CD4-positive, alpha-beta T cell (primary cell): ENCODE measurements at regions not wholly inside any gene's neighbourhood (a gene's known extent, or its start where the extent isn't known, plus 50 kb on each side); places are given as distances from the start of the nearest gene placed in this dataset.

Experiments
- ATAC-seq: fragments of 200-7000 bp; cut with Tn5 transposase; one replicate; pipeline ENCODE4 v1.10.0; 2022; ENCODE audit warnings: mild to moderate bottlenecking; ENCODE audit not compliant: poor library complexity
- CTCF ChIA-PET: fragments of 350-600 bp; sonication (Branson Sonifier 250); formaldehyde crosslinking; loops from one replicate; lab custom pipeline; 2021; ENCODE audit warnings: antibody characterized with exemption, inconsistent platforms; lab: Charles Lee
- POLR2A ChIA-PET: fragments of 350-600 bp; sonication (Branson Sonifier 250); formaldehyde crosslinking; loops from one replicate; lab custom pipeline; 2021; ENCODE audit warnings: antibody characterized with exemption, inconsistent platforms; lab: Charles Lee
- DNase-seq, 14 experiments: peaks; one replicate each; pipeline ENCODE4 v3.0.0-alpha.2; 2013 to 2020; ENCODE audit warnings: mixed read lengths in 2 of 14
- H3K27ac ChIP-seq, 2 donors: one replicate each; pipeline versions ENCODE4 v1.5.1 to v1.7.0; 2013; ENCODE audit warnings: low read length in 2 of 2, low read depth in 1 of 2, mild to moderate bottlenecking in 1 of 2
- H3K27me3 ChIP-seq, 2 experiments: 1 replicate in 1 of 2; 2 replicates in 1 of 2; pipeline versions ENCODE4 v1.6.1 to v1.7.0; 2013; ENCODE audit warnings: low read length in 2 of 2, control low read depth in 1 of 2, mild to moderate bottlenecking in 1 of 2, moderate library complexity in 1 of 2; ENCODE audit not compliant: insufficient read depth in 2 of 2, control insufficient read depth in 1 of 2
- H3K36me3 ChIP-seq: one replicate; pipeline ENCODE4 v1.6.1; 2013; ENCODE audit warnings: low read length, control low read depth; ENCODE audit not compliant: insufficient read depth
- H3K4me1 ChIP-seq: one replicate; pipeline ENCODE4 v1.6.1; 2013; ENCODE audit warnings: low read length, control low read depth; ENCODE audit not compliant: insufficient read depth
- H3K4me3 ChIP-seq: one replicate; pipeline ENCODE4 v1.5.1; 2013; ENCODE audit warnings: mild to moderate bottlenecking, low read length, moderate library complexity
- H3K9me3 ChIP-seq, 2 experiments: 1 replicate in 1 of 2; 2 replicates in 1 of 2; pipeline versions ENCODE4 v1.6.1 to v1.7.0; 2013; ENCODE audit warnings: low read length in 2 of 2, mild to moderate bottlenecking in 2 of 2, control low read depth in 1 of 2, moderate library complexity in 1 of 2; ENCODE audit not compliant: control insufficient read depth in 1 of 2, insufficient read depth in 1 of 2
- H3K27ac Mint-ChIP-seq: one replicate; pipeline ENCODE4 v1.8.0; 2020; ENCODE audit warnings: mixed read lengths
- H3K27me3 Mint-ChIP-seq: one replicate; pipeline ENCODE4 v1.8.0; 2021; ENCODE audit warnings: mixed read lengths
- H3K36me3 Mint-ChIP-seq: one replicate; pipeline ENCODE4 v1.8.0; 2021; ENCODE audit warnings: low read depth, mixed read lengths
- H3K4me1 Mint-ChIP-seq: one replicate; pipeline ENCODE4 v1.8.0; 2021; ENCODE audit warnings: low read depth, mixed read lengths
- H3K4me3 Mint-ChIP-seq: one replicate; pipeline ENCODE4 v1.8.0; 2020; ENCODE audit warnings: mild to moderate bottlenecking, mixed read lengths
- H3K9me3 Mint-ChIP-seq: one replicate; pipeline ENCODE4 v1.8.0; 2020; ENCODE audit warnings: mixed read lengths
- CTCF ChIP-seq: fragments of 200-600 bp; IDR thresholded peaks from one replicate; pipeline ENCODE4 v1.8.0; 2022; ENCODE audit warnings: antibody characterized with exemption, mild to moderate bottlenecking
- intact Hi-C, 2 experiments: fragments of 100-400 bp; cut with DNase I in 1 of 2; cut with micrococcal nuclease in 1 of 2; formaldehyde crosslinking; loops; one replicate each; pipeline versions ENCODE4 v1.15.1 to v1.9.0; 2023 to 2025; cut with DNase I, micrococcal nuclease

GRCh38 chr5:71954329-71954728 lies 152.9 kb upstream of the MAP1B start:
- H3K36me3 ChIP-seq: no peaks in the 10 kb centered on the region
- ChIA-PET POLR2A (no interaction called here), CTCF (no interaction called here)
- peaks cover 2 to 6% of the 10 kb centered on the region in 2 experiments for H3K27me3 ChIP-seq
- Mint-ChIP-seq H3K27ac (no peak overlapping the region), H3K4me1 (no peaks in the 10 kb centered on the region), H3K36me3 (no peaks in the 10 kb centered on the region), H3K9me3 (no peaks in the 10 kb centered on the region), H3K27me3 (peaks cover 30% of the 10 kb centered on the region), H3K4me3 (no peak overlapping the region)
- DNase-seq (no peak), ATAC-seq (no peak)
- TF ChIP-seq CTCF: no peak
- intact Hi-C loops: no loop called here
- no peaks in the 10 kb centered on the region for H3K4me1 ChIP-seq
- no peak overlapping the region for H3K27ac ChIP-seq
- no peak overlapping the region for H3K4me3 ChIP-seq
- peaks cover 0 to 7% of the 10 kb centered on the region in 2 experiments for H3K9me3 ChIP-seq

DNA sequence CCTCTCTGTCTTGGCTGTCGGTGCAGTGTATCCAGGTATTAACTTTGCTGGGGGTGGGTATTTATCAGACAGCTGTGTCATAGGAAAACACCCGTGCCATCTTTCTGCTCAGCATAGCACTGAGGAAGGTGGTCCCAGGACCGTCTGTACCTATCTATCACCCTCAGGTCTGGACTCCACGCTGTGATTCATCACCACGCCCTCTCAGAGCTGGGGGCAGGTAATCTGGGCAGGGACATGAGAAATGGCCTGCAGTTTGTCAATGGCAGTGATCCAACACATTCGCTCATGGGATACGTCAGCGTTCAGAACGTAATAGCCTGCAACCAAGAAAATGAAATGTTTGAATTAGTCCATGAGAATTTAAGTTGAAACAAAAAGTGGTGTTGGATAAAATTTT lies 151.6 kb upstream of the MAP1B start:
- Histone ChIP-seq H3K27me3 (peaks cover 2 to 6% of the 10 kb centered on the region in 2 experiments), H3K36me3 (no peaks in the 10 kb centered on the region), H3K9me3 (peaks cover 0 to 3% of the 10 kb centered on the region in 2 experiments), H3K4me1 (no peaks in the 10 kb centered on the region), H3K27ac (no peak overlapping the region), H3K4me3 (no peak overlapping the region)
- no peak for ATAC-seq
- DNase-seq: no peak
- CTCF ChIA-PET: no interaction called here
- Mint-ChIP-seq H3K27me3 (peaks cover 30% of the 10 kb centered on the region), H3K9me3 (no peaks in the 10 kb centered on the region), H3K4me3 (no peak overlapping the region), H3K27ac (no peak overlapping the region), H3K4me1 (no peaks in the 10 kb centered on the region), H3K36me3 (no peaks in the 10 kb centered on the region)
- intact Hi-C loops: no loop called here
- no peak for TF ChIP-seq CTCF
- POLR2A ChIA-PET: no interaction called here

DNA sequence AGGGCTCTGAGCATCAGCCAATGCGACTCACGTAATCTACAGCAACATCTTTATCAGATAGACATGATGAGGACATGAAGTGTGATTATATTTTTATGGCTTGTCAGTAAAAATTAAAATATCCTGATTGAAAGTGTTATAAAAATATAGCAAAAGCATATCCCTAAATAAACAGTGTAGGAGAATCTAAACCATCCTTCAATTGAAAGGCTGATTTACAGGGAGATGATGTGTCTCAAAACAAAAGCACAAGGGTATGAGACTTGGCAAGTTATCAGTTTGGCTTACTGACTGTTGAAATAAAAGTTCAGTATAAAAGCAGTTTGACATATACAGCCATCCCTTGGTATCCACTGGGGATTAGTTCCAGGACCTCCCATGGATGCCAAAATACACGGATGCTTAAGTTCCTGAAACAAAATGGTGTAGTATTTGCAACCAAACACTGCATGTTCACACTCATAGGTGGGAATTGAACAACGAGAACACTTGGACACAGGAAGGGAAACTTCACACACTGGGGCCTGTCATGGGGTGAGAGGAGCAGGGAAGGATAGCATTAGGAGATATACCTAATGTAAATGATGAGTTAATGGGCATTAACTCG lies 149.9 kb upstream of the MAP1B start:
- CTCF ChIA-PET: no interaction called here
- no peak overlapping the region for H3K27ac Mint-ChIP-seq
- H3K4me1 Mint-ChIP-seq: no peaks in the 10 kb centered on the region
- POLR2A ChIA-PET: no interaction called here
- H3K36me3 ChIP-seq: no peaks in the 10 kb centered on the region
- peaks cover 2 to 6% of the 10 kb centered on the region in 2 experiments for H3K27me3 ChIP-seq
- peaks cover 16% of the 10 kb centered on the region for H3K27me3 Mint-ChIP-seq
- ATAC-seq (no peak), DNase-seq (no peak)
- H3K9me3 Mint-ChIP-seq: no peaks in the 10 kb centered on the region
- H3K4me3 Mint-ChIP-seq: no peak overlapping the region
- TF ChIP-seq CTCF: no peak
- no peaks in the 10 kb centered on the region for H3K4me1 ChIP-seq
- no peak overlapping the region for H3K4me3 ChIP-seq
- no peak overlapping the region for H3K27ac ChIP-seq
- intact Hi-C loops: no loop called here
- no peaks in the 10 kb centered on the region for H3K36me3 Mint-ChIP-seq
- H3K9me3 ChIP-seq: peaks cover 0 to 3% of the 10 kb centered on the region in 2 experiments
